Suppressor macrophage treated with lipopolysaccharide for 1 hour (primary cell): ENCODE measurements at regions not wholly inside any gene's neighbourhood (a gene's known extent, or its start where the extent isn't known, plus 50 kb on each side); places are given as distances from the start of the nearest gene placed in this dataset.

ENCODE experiments used
- DNase-seq, 3 donors: peaks; one replicate each; pipeline ENCODE4 v3.0.0-alpha.2; 2020 to 2022

DNA sequence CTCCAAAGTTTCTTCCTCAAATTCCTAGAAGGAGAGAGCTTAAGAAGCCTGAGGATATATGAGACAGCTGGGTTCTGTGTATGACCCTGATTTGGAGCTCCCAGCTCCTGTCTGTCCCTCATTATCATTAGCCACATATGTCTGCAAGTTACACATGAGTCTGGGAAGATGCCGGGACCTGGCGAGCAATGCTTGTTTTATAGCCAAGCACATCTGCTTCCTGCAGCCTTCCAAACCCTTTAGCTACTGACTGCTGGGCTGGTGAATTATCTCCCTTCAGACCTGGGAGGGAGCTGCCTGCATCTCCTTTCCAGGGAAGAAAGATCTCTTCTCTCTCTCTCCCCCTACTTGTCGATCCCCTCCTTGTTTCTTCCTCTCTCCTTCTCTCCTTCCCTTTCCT, 556.7 kb upstream of the BOD1L1 start:
- DNase-seq: peak in 1 of 3 donors; percentile 10

- DNase-seq: no peak
Observed at GRCh38 chr4:14184767-14185166, 557.2 kb upstream of the BOD1L1 start.

- DNase-seq: peak in 1 of 3 donors; percentile 5
Observed at GRCh38 chr4:14188214-14188613, 560.7 kb upstream of the BOD1L1 start.

DNA sequence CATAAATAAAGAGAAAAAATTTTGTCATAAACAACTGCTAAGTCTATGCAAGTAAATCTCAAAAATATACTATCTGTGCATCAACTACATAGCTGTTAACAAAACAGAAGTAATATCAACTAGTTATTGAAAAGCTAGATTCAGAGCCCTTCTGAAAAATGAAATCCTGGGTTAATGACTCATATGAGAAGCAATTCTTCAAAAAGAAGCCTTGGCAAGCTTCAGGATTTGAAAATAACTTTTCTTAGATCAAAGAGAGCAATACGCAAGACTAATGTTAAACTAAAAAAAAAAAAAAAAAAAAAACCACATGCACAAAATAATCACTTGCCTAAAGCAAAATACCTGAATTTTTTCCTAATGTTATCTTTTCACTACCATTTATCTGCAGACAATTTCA, 566.1 kb upstream of the BOD1L1 start:
- DNase-seq: peak in 1 of 3 donors; percentile 7

- peak; percentile 48 to 83 (median 73) for DNase-seq
Observed at GRCh38 chr4:14196131-14196530, 568.6 kb upstream of the BOD1L1 start.

DNA sequence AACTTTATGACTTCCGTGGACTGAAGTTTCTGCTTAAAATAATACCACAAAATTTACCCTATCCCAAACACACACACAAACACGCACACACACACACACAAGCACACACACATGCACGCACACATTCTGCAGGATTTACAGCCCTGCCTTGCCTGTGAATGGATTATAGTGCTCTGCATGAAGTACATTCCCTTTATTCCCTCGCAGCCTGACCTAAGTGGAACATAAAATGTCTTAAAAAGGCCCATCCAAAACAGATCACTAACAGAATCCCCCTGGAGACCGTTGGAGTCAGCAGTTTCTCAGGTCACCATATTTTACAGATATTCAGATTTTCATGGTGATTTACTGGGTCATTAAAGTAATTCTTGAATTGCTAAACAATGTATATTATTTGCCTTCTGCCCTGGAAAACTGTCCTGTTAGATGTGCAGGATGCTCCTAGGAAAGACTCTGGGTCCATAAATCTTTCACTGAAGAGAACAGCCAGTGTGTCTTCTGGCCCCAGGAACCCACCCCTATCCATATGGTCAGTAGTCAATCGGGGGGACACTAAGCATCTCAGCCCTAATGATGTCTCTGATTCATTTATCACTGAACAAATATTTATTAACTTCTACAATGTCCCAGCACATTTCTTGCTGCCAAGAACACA, 587.7 kb upstream of the BOD1L1 start:
- DNase-seq: no peak

DNA sequence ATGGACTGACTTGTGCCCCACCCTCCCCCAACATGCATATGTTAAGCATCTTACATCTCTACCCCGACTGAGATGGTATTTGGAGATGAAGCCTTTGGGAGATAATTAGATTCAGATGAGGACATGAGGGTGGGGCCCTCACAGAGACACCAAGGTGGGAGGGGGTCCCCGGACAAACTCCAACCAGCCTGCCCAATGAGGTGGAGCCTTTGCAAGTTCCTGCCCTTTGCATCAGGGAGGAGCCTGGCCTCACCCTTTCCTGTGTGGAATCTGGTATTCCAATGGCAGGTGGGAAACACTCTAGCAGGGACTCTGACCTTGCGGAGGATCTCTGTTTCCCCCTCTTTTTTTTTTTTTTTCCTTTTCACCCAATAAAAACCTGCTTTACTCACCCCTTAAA, 589.9 kb upstream of the BOD1L1 start:
- no peak for DNase-seq

DNA sequence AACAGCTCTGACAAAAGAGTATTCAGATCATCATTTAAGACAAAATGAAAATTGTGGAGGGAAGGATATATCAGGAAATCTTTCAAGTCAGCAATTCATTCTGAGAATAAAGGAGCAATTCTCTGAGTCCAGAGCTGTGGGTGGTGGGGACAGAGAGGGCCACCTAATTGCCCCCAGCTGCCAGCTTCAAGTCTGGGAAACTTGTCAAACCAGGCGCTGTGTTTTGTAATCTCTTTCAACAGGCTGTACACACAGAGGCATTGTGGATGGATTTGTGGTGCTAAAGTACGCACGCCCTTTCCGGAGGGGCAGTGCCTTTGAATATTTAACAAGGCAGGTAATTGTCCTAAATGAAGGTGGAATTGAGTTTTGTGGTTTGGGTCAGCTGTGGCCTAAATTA, 591.1 kb upstream of the BOD1L1 start:
- no peak for DNase-seq

DNA sequence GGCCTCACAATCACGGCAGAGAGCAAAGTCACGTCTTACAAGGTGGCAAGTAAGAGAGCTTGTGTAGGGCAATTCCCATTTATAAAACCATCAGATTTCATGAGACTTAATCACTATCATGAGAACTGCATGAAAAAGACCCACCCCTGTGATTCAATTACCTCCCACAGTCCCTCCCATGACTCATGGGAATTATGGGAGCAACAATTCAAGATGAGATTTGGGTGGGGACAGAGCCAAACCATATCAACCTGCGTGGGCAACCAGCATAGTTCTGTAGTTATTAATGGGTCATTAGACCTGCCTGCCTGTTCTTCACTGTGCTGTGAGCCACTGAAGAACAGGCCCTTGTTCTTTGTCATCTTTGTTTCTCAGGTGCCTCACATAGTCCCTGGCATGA, 593.7 kb upstream of the BOD1L1 start:
- DNase-seq: no peak

- DNase-seq: no peak
Observed at GRCh38 chr4:14222377-14223029, 595.0 kb upstream of the BOD1L1 start.

DNA sequence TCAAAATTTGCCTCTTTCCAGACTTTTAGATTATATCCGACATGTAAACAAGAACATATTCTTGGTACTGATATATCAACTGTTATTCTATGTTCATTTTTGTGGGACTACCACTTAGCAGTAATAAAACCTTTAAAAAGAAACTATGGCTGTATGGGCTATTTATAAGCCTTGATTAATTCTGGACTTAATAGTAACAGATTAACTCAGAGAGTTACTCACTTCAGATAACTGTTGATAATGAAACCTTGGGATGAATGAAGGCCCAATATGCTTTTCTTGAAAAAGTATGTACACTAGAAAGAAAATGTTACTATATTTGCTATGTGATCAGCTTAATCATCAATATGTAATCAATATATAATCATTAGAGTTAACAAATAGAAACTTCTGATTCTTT, 595.9 kb upstream of the BOD1L1 start:
- no peak for DNase-seq

GRCh38 chr4:14225688-14226207, 598.2 kb upstream of the BOD1L1 start:
- no peak for DNase-seq

GRCh38 chr4:14233126-14233525, 605.6 kb upstream of the BOD1L1 start:
- no peak for DNase-seq

DNA sequence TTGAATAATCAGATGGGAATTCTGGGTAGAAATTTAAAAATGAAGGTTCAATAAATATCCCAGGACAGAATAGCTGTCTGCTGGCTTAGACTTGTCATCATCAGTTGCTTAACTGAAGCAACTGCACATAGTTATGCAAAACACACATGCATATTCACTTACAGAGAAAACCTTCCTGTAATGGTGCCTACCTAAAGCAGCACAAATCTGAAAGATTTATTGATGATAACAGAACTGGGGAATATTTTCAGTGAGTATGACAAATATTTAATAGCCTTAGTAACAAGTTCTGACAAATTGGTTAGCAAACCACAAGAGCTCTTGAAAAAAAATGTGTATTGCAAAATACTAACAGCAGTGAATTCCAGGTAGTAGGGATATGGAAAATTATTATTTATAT, 606.8 kb upstream of the BOD1L1 start:
- DNase-seq: no peak

DNA sequence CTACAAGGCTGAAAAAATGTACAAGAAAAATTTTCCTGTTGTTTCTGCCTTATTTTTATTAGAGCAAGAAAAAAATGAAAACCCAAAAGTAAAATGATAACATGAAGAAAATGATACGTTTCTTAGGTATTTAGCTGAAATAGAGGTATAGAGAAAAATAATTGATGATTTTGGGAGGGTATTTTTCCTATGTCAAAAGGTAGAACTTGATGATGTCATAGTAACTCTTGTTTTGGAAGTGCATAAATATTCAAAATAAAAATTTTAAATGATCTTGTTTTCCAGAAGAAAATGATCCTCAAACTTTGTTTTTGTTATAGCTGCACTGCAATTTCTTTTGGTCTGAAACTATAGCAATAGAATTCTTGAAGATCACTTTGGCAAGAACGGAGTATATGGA, 608.8 kb upstream of the BOD1L1 start:
- DNase-seq: no peak

DNA sequence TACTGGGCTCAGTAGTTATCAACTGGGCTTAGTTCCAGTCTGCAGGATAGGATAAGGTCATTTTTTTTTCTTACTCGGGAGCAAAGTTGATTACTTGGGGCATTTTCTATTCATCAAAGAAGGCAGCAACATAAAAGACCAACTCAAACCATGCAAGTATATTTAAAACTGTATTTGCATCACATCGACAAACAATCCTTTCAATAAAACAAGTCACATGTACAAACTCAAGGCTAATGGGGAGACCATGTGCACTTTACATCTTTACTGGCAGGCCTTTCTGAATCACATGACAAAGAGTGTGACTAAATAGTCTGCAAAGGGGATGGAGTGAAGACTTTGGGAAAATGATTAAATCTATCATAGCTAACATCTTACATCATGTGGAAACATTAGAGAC, 610.4 kb upstream of the BOD1L1 start:
- no peak for DNase-seq

- no peak for DNase-seq
Observed at GRCh38 chr4:14241574-14241973, 614.0 kb upstream of the BOD1L1 start.

- DNase-seq: no peak
Observed at GRCh38 chr4:14247767-14248166, 620.2 kb upstream of the BOD1L1 start.

DNA sequence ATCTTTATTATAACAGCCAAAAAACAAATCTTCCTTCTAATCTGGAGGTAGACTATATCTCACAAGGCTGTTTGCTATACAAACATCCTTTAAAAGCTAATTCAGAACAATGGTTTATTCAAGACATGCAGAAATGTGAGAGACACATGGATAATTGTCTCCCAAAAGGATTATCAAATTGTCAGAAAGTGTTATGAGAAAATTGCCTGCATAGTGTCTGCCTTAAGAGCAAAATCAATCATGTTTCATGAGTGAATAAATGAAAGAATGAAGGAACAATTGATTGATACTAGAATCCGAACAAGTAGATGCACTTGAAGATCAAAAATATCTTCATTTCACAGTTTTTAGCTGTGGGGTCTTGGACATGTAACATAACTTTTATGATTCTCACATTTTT, 621.7 kb upstream of the BOD1L1 start:
- no peak for DNase-seq

GRCh38 chr4:14254252-14254651, 626.7 kb upstream of the BOD1L1 start:
- peak; percentile 36 to 59 (median 51) for DNase-seq

DNA sequence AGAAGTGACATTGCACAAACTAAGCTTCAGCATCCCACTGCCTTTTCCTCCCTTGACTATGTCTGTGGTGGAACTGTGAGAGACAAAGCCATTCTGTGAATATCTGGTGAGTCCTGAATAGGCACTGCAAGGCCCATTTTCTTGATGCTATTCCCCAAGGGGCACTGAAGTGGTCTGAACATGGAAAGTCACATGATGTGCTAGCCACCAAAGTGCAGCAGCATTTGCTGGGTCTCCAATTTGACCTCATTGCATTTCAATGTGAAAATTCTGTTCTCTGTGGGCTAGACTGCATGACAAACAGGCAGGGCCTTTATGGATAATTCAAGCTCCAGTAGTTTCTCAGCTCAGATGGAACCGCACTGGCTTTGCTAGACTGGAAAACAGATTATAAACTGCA, 627.4 kb upstream of the BOD1L1 start:
- no peak for DNase-seq

DNA sequence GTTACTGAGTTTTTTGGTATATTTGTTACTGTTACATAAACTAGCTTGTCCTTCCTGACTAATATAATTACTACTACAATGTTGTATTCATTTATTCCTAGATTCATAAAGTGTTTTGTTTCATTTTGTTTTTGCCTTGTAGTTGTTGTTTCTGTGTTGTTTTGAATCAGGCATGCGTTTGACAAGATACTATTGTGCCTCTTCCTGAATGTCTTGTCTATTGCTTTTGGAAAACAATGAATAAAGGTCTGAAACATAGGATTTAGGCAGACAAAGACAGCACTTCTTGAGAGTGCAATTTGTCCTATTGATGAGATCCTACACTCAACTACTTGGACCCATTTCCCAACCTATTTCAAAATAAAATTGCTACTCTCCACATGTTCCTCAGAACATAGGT, 630.4 kb upstream of the BOD1L1 start:
- DNase-seq: no peak

DNA sequence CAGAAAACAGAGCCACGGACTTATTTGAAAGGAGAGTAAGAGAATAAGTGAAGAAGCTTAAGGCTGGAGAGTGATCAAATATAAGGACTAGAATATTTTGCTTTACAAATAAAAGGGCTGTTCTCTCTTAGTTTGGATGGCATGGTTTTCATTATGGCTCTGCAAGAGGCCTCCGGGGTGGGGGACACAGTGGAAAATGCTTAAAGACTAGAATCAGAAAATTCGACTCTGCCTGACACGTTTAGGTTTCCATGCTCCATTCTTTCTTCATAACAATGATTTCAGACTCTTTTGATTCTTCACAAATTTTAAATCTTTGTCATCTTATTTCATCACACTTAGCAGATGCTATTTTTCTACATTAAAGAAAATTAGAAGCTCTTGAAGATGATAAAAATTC, 632.4 kb upstream of the BOD1L1 start:
- DNase-seq: no peak

DNA sequence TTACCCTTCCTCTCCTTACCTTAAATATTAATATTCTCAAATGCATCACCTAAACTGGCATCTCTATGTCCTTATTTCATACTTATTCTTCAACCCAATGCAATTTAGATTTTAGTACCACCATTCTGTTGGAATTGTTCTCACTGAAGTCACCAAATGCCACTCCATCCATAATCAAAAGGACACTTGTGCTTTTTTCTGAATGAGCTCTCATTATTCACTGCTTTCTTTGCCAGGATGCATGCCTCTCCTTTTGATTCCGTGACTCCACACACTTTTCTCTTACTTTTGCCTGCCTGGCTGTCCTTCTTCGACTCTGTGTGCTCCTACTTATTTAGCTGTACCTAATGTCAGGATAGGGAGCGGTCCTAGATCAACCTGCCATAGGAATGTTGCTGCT, 633.1 kb upstream of the BOD1L1 start:
- DNase-seq: no peak

GRCh38 chr4:14262221-14262620, 634.7 kb upstream of the BOD1L1 start:
- DNase-seq: no peak
